GM21825 (cell line): ENCODE measurements at regions not wholly inside any gene's neighbourhood (a gene's known extent, or its start where the extent isn't known, plus 50 kb on each side); places are given as distances from the start of the nearest gene placed in this dataset.
"Not testable (repeated sequence)": the region's sequence is repeated elsewhere in the genome, so short reads cannot be mapped to it uniquely, and the experiment has no call there.

Experiments used
- ATAC-seq: cut with Tn5 transposase; IDR thresholded peaks from one replicate; pipeline ENCODE4 v1.9.1; 2021; ENCODE audit warnings: mild to moderate bottlenecking, moderate library complexity; ENCODE audit not compliant: unreplicated experiment

DNA sequence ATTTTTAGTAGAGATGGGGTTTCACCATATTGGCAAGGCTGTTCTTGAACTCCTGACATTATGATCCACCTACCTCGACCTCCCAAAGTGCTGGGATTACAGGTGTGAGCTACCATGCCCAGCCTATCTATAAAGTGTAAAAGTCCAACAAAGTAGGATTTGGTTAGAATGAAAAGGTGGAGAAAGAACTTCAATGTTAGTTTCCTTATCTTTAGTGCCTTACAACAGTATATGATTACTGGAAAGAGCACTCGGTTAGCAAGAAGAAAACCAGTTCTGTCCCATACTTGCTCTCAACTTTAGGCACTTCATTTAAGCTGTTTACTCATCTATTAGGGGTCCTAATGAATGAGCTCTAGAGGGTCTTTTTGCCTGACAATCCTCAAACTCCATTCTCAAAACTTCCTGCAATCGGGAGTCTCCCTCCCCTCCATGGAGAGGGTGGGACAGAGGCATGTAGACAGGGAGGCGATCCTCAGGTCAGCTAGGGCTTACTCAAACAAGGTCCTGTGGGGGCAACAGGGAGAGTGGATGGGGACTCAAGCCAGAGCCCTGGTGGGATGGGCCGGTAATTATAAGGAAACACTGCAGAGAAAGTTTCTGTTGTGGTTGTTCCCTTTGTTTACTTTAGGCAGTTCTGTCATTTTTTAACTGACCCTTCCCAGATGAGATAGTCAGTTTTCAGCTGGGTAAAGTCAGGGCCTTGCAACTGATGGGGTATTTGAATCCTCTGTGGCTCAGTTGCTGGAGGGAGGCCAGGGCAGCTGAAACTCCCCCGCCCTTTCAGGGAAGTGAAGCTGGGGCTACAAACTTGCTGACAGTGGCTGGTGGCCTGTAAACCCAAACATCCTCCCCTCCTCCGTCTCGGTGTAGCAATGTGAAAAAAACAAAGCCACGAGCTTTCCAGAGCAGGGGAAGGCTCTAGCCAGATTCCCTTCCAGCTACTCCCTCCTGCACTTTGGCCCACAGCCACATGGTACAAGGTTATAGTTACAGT lies 64.4 kb upstream of the NOTCH2NLA start:
- not testable (repeated sequence) for ATAC-seq

- not testable (repeated sequence) for ATAC-seq
Observed at GRCh38 chr1:146292424-146292823, 63.6 kb upstream of the NOTCH2NLA start.

DNA sequence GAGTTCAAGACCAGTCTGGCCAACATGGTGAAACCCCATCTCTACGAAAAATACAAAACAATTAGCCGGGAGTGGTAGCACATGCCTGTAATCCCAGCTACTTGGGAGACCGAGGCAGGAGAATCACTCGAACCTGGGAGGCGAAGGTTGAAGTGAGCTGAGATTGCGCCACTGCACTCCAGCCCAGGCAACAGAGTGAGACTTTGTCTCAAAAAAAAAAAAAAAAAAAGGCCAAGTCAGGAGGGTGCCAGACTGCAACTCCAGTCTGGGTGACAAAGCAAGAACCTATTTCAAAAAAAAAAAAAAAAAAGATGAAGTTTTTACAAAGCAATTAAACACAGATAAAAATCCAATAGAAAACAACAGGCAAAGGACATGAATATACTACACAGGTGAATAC lies 59.1 kb upstream of the NOTCH2NLA start:
- ATAC-seq, result not testable (repeated sequence)

GRCh38 chr1:146284760-146285159 lies 55.9 kb upstream of the NOTCH2NLA start:
- peak; percentile 63 for ATAC-seq

DNA sequence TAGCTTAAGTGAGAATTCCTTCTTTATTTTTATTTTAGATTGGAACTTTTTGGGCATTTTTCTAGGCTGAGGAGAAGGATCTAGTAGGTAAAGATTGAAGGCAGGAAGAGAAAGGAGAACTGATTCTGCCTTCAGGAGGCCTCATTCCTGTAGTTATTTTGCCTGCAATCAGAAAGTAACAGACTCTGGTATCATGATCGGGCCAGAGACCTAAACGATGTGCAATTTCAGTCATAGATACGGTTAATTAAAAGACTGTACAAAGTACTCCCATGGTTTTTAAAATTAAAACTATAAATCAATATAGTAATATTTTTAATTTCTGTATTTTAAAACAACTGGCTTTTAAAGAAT lies 54.7 kb upstream of the NOTCH2NLA start:
- ATAC-seq, result peak; percentile 35

DNA sequence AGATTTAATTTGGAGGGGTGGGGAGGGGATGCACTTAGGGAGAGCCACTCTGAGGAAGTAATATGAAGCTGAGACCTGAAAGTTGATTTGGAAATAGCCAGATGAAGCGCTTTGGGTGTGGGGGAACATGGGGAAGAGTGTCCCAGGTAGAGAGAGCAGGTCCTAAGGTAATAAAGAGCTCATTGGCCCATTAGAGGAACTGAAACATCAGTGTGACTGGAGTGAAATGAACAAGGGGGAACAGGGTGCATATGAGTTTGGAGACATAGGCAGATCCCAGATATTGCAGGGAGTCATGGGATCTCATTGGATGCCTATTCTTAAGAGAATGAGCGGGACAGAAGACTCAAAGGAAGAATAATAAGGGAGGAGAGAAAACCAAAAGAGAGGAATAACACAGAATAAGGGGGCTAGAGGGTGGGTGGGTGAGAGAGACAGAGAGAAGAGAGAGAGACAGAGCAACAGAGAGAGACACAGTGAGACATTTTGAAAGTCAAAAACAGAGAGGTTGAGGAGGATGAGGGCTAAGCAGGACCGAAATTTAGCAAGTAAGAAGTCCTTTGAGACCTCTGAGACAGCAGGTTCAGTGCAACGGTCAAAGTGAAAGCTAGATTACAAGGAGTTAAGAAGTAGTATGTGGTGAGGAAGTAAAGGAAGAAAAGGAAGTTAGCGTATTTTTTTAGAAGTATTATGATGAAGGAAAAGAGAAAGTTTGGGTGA lies 54.1 kb upstream of the NOTCH2NLA start:
- ATAC-seq, result peak; percentile 60

GRCh38 chr1:146281522-146281921 lies 52.7 kb upstream of the NOTCH2NLA start:
- not testable (repeated sequence) for ATAC-seq

- ATAC-seq, result not testable (repeated sequence)
Observed at GRCh38 chr1:146278758-146279157, 49.9 kb upstream of the NOTCH2NLA start.
